H1 (cell line): ENCODE measurements at regions not wholly inside any gene's neighbourhood (a gene's known extent, or its start where the extent isn't known, plus 50 kb on each side); places are given as distances from the start of the nearest gene placed in this dataset.

ENCODE experiments used
- CTCF ChIA-PET: fragments of 300-600 bp; sonication (Branson Sonifier 250); formaldehyde crosslinking; loops from one replicate; lab custom pipeline; 2021; ENCODE audit not compliant: partially characterized antibody; lab: Charles Lee
- POLR2A ChIA-PET: fragments of 300-600 bp; sonication (Branson Sonifier 250); formaldehyde crosslinking; loops from one replicate; lab custom pipeline; 2021; ENCODE audit warnings: inconsistent platforms; ENCODE audit not compliant: partially characterized antibody; lab: Charles Lee
- DNase-seq, 2 experiments: peaks; one replicate each; pipeline versions ENCODE4 v3.0.0 to v3.0.0-alpha.2; 2010 to 2022; ENCODE audit warnings: low spot score in 2 of 2, low read depth in 1 of 2, mixed read lengths in 1 of 2
- FAIRE-seq: peaks from 2 replicates; lab custom pipeline; 2011; peaks lifted over from hg19 to GRCh38; lab: Jason Lieb, UNC
- H2AFZ ChIP-seq: 2 replicates; pipeline ENCODE4 v1.8.1; 2012; ENCODE audit warnings: low read length, inconsistent platforms
- H2AK5ac ChIP-seq: 2 replicates; pipeline ENCODE4 v1.6.1; 2013; ENCODE audit warnings: low read depth, low read length
- H2BK120ac ChIP-seq: replicated peaks from 2 replicates; pipeline ENCODE3; 2013; ENCODE audit warnings: low read depth, low read length, inconsistent platforms
- H2BK12ac ChIP-seq: 2 replicates; pipeline ENCODE4 v1.6.1; 2013; ENCODE audit warnings: low read depth, low read length
- H2BK15ac ChIP-seq: 2 replicates; pipeline ENCODE4 v1.6.1; 2013; ENCODE audit warnings: low read length
- H2BK20ac ChIP-seq: 2 replicates; pipeline ENCODE4 v1.6.1; 2013; ENCODE audit warnings: low read length
- H2BK5ac ChIP-seq: 2 replicates; pipeline ENCODE4 v1.6.1; 2013; ENCODE audit warnings: low read depth, low read length
- H3K14ac ChIP-seq: 2 replicates; pipeline ENCODE4 v1.6.1; 2013; ENCODE audit warnings: inconsistent platforms; ENCODE audit not compliant: insufficient read length
- H3K18ac ChIP-seq: 2 replicates; pipeline ENCODE4 v1.6.1; 2013; ENCODE audit warnings: low read length; ENCODE audit errors: extremely low read depth
- H3K23ac ChIP-seq: 2 replicates; pipeline ENCODE4 v1.6.1; 2013; ENCODE audit warnings: inconsistent platforms; ENCODE audit not compliant: insufficient read length
- H3K23me2 ChIP-seq: 2 replicates; pipeline ENCODE4 v1.6.1; 2013; ENCODE audit warnings: low read depth, low read length
- H3K27ac ChIP-seq: 2 replicates; pipeline ENCODE4 v1.6.1; 2011; ENCODE audit warnings: low read depth, low read length, inconsistent platforms
- H3K27me3 ChIP-seq, 4 experiments: replicated peaks in 1 of 4; 1 replicate in 1 of 4; 2 replicates in 3 of 4; pipeline versions ENCODE4 v1.6.1 to v1.8.1; 2011 to 2013; ENCODE audit warnings: low read length in 3 of 4, mild to moderate bottlenecking in 3 of 4, inconsistent platforms in 2 of 4, mixed read lengths in 2 of 4, moderate library complexity in 1 of 4; ENCODE audit not compliant: control insufficient read depth in 3 of 4, insufficient read depth in 3 of 4; ENCODE audit errors: extremely low read depth in 1 of 4
- H3K36me3 ChIP-seq, 4 experiments: 2 replicates each; pipeline versions ENCODE4 v1.6.1 to v1.8.1; 2011 to 2013; ENCODE audit warnings: mild to moderate bottlenecking in 4 of 4, low read length in 3 of 4, moderate library complexity in 2 of 4, control low read depth in 1 of 4, inconsistent platforms in 1 of 4; ENCODE audit not compliant: insufficient read depth in 4 of 4, control insufficient read depth in 2 of 4
- H3K4ac ChIP-seq: replicated peaks from 2 replicates; pipeline ENCODE3; 2013; ENCODE audit warnings: low read length, low read depth, mixed read lengths, inconsistent platforms; ENCODE audit not compliant: insufficient read length
- H3K4me1 ChIP-seq, 4 experiments: replicated peaks in 1 of 4; 1 replicate in 1 of 4; 2 replicates in 3 of 4; pipeline versions ENCODE4 v1.6.1 to v1.8.1; 2011 to 2013; ENCODE audit warnings: low read length in 3 of 4, inconsistent platforms in 2 of 4, mixed read lengths in 1 of 4; ENCODE audit not compliant: insufficient read depth in 4 of 4, control insufficient read depth in 3 of 4
- H3K4me2 ChIP-seq, 2 experiments: 2 replicates each; pipeline versions ENCODE4 v1.6.1 to v1.8.1; 2011 to 2013; ENCODE audit warnings: low read depth in 2 of 2, low read length in 2 of 2, control low read depth in 1 of 2, inconsistent platforms in 1 of 2, mild to moderate bottlenecking in 1 of 2; ENCODE audit not compliant: insufficient read depth in 1 of 2
- H3K4me3 ChIP-seq, 4 experiments: fragments of 200-600, 300-600 bp in 1 of 4; sonication (generic), shearing (Covaris generic), sonication (Bioruptor Twin) in 1 of 4; 2 replicates each; pipeline versions ENCODE4 v1.5.1 to v1.8.1; 2011 to 2016; ENCODE audit warnings: low read length in 4 of 4, low read depth in 3 of 4, control low read depth in 2 of 4, inconsistent platforms in 2 of 4, mild to moderate bottlenecking in 2 of 4, mixed read lengths in 1 of 4, moderate library complexity in 1 of 4; ENCODE audit not compliant: insufficient read depth in 2 of 4; ENCODE audit errors: extremely low read depth in 1 of 4
- H3K56ac ChIP-seq: replicated peaks from 2 replicates; pipeline ENCODE3; 2013; ENCODE audit warnings: low read depth, mild to moderate bottlenecking, mixed read lengths, low read length, inconsistent platforms; ENCODE audit not compliant: insufficient read length
- H3K79me1 ChIP-seq: 2 replicates; pipeline ENCODE4 v1.6.1; 2013; ENCODE audit warnings: low read depth, low read length, control low read depth
- H3K79me2 ChIP-seq, 2 experiments: 2 replicates each; pipeline versions ENCODE4 v1.6.1 to v1.8.1; 2012 to 2013; ENCODE audit warnings: low read length in 2 of 2, mild to moderate bottlenecking in 2 of 2, inconsistent platforms in 1 of 2; ENCODE audit not compliant: insufficient read depth in 2 of 2, control insufficient read depth in 1 of 2
- H3K9ac ChIP-seq, 4 experiments: replicated peaks in 1 of 4; 1 replicate in 1 of 4; 2 replicates in 3 of 4; pipeline versions ENCODE4 v1.6.1 to v1.8.1; 2011 to 2013; ENCODE audit warnings: low read depth in 3 of 4, low read length in 3 of 4, control low read depth in 2 of 4, mild to moderate bottlenecking in 2 of 4, moderate library complexity in 2 of 4, inconsistent platforms in 1 of 4; ENCODE audit errors: extremely low read depth in 1 of 4
- H3K9me3 ChIP-seq, 2 experiments: 2 replicates each; pipeline versions ENCODE4 v1.6.1 to v1.8.1; 2012 to 2013; ENCODE audit warnings: mild to moderate bottlenecking in 2 of 2, moderate library complexity in 2 of 2, control low read depth in 1 of 2, inconsistent platforms in 1 of 2, low read depth in 1 of 2, low read length in 1 of 2, mixed read lengths in 1 of 2; ENCODE audit not compliant: insufficient read depth in 2 of 2
- H4K20me1 ChIP-seq, 2 experiments: replicated peaks in 1 of 2; 2 replicates each; pipeline versions ENCODE3 to v1.8.1; 2011 to 2013; ENCODE audit warnings: inconsistent platforms in 2 of 2, low read length in 2 of 2, mild to moderate bottlenecking in 1 of 2; ENCODE audit not compliant: insufficient read depth in 2 of 2, control insufficient read depth in 1 of 2
- H4K5ac ChIP-seq: 2 replicates; pipeline ENCODE4 v1.6.1; 2013; ENCODE audit warnings: low read length, low read depth, mixed read lengths, inconsistent platforms; ENCODE audit not compliant: insufficient read length
- H4K8ac ChIP-seq: 2 replicates; pipeline ENCODE4 v1.8.0; 2013; ENCODE audit warnings: mild to moderate bottlenecking, moderate library complexity, low read length, inconsistent platforms; ENCODE audit not compliant: insufficient read depth; ENCODE audit errors: extremely low read depth
- H4K91ac ChIP-seq: replicated peaks from 2 replicates; pipeline ENCODE3; 2013; ENCODE audit warnings: low read length, mixed read lengths, inconsistent platforms; ENCODE audit not compliant: insufficient read length
- JUND ChIP-seq: IDR thresholded peaks from 2 replicates; pipeline ENCODE4 v1.6.1; 2011; ENCODE audit warnings: mild to moderate bottlenecking, improper control_type of control experiment, low read length
- POU5F1 ChIP-seq: IDR thresholded peaks from 2 replicates; pipeline ENCODE4 v1.6.1; 2011; ENCODE audit warnings: low read depth, mild to moderate bottlenecking, low read length, moderate library complexity
- SAP30 ChIP-seq: fragments of 300-600 bp; sonication (generic); IDR thresholded peaks from 2 replicates; pipeline ENCODE4 v1.7.1; 2012; ENCODE audit warnings: low read length, moderate library complexity, mild to moderate bottlenecking, inconsistent platforms; ENCODE audit not compliant: insufficient read depth, insufficient replicate concordance
- TAF7 ChIP-seq: optimal IDR thresholded peaks from 2 replicates; pipeline ENCODE3; 2011; ENCODE audit warnings: low read depth, mild to moderate bottlenecking, inconsistent platforms, low read length, moderate library complexity, borderline replicate concordance
- TCF12 ChIP-seq: IDR thresholded peaks from 2 replicates; pipeline ENCODE4 v1.6.1; 2011; ENCODE audit warnings: low read depth, mild to moderate bottlenecking, low read length
- YY1 ChIP-seq: IDR thresholded peaks from 2 replicates; pipeline ENCODE4 v1.6.1; 2011; ENCODE audit warnings: low read depth, mild to moderate bottlenecking, low read length
- WGBS, 2 experiments: shearing (Covaris generic) in 1 of 2; methylation state at CpG; one replicate each; pipeline versions ENCODE4 v1.1.6 to v1.1.7; 2013 to 2015; ENCODE audit warnings: low lambda C conversion rate in 2 of 2, mixed read lengths in 2 of 2, inconsistent platforms in 1 of 2, low coverage in 1 of 2, missing lambda C conversion rate in 1 of 2; ENCODE audit not compliant: insufficient replicate concordance in 2 of 2, insufficient coverage in 1 of 2, insufficient read length in 1 of 2; ENCODE audit errors: extremely low coverage in 1 of 2, missing lambda C conversion rate in 1 of 2; 5-methylcytosine and 5-hydroxymethylcytosine counted together
- TF ChIP-seq, protein P1 (sequence below): IDR thresholded peaks from 2 replicates; pipeline ENCODE4 v1.6.1; 2011; ENCODE audit warnings: low read depth, mild to moderate bottlenecking, low read length; ENCODE audit not compliant: insufficient read depth

DNA sequence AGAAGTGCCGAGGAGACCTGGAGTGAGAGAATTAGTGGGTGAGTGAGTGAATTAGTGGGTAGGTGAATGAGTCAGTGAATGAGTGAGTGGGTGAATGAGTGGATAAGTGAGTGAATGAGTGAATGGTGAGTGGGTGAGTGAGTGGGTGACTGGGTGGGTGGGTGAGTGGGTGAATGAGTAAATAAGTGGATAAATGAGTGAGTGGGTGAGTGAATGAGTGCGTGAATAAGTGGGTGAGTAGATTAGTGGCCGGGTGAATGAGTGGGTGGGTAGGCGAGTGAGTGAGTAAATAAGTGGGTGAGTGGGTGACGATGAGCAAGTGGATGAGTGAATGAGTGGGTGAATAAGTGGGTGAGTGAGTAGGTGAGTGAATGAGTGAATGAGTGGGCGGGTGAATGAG, 243.7 kb upstream of the MGMT start (continued):
- no peak for TF ChIP-seq TCF12

DNA sequence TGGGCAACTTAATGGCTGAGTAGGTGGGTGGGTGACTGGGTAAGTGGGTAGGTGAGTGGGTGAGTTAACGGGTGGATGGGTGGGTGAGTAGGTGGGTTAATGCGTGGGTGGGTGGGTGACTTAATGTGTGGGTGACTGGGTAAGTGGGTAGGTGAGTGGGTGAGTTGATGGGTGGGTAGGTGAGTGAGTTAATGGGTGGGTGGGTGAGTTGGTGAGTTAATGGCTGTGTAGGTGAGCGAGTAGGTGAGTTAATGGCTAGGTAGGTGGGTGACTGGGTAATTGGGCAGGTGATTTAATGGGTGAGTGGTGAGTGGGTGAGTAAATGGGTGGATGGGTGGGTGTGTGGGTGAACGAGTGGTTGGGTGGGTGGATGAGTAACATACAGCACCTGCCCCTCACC, 243.0 kb upstream of the MGMT start:
- peaks cover 0 to 3% of the 10 kb centered on the region in 2 experiments for H4K20me1 ChIP-seq
- no peak overlapping the region for H2BK12ac ChIP-seq
- 100% methylated on average over 2 of the region's 4 CpGs; no CpG with 5 or more reads in 1 of the 2 experiments for WGBS, 2 experiments
- no peak overlapping the region for H3K4ac ChIP-seq
- H3K14ac ChIP-seq, result no peak overlapping the region
- H2BK15ac ChIP-seq, result no peak overlapping the region
- H3K9me3 ChIP-seq, result no peaks in the 10 kb centered on the region
- H4K91ac ChIP-seq, result no peak overlapping the region
- no peak overlapping the region for H2BK20ac ChIP-seq
- no peaks in the 10 kb centered on the region for H3K36me3 ChIP-seq
- no peak overlapping the region for H2BK5ac ChIP-seq
- H3K18ac ChIP-seq, result no peak overlapping the region
- H4K8ac ChIP-seq, result no peak overlapping the region
- H3K27me3 ChIP-seq, result no peaks in the 10 kb centered on the region
- ChIA-PET POLR2A (no interaction called here), CTCF (no interaction called here)
- H3K79me2 ChIP-seq, result no peaks in the 10 kb centered on the region
- no peak overlapping the region for H3K56ac ChIP-seq
- no peak overlapping the region for H2AK5ac ChIP-seq
- FAIRE-seq (no peak), DNase-seq (no peak)
- H2AFZ ChIP-seq, result no peak overlapping the region
- H3K4me2 ChIP-seq, result no peak overlapping the region
- H3K27ac ChIP-seq, result no peak overlapping the region
- H3K4me1 ChIP-seq, result no peaks in the 10 kb centered on the region
- peaks cover 10% of the 10 kb centered on the region; the same call in 1 of the 2 replicates for H3K23me2 ChIP-seq
- H2BK120ac ChIP-seq, result no peak overlapping the region
- no peak overlapping the region for H3K4me3 ChIP-seq
- no peak overlapping the region for H3K23ac ChIP-seq
- H4K5ac ChIP-seq, result no peak overlapping the region
- H3K79me1 ChIP-seq, result no peaks in the 10 kb centered on the region
- no peak overlapping the region for H3K9ac ChIP-seq
- TF ChIP-seq JUND (no peak), YY1 (no peak), TAF7 (no peak), SAP30 (no peak), POU5F1 (no peak)
- TF ChIP-seq, protein P1, sequence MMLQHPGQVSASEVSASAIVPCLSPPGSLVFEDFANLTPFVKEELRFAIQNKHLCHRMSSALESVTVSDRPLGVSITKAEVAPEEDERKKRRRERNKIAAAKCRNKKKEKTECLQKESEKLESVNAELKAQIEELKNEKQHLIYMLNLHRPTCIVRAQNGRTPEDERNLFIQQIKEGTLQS, result no peak
